GM13977 (cell line): ENCODE measurements at regions not wholly inside any gene's neighbourhood (a gene's known extent, or its start where the extent isn't known, plus 50 kb on each side); places are given as distances from the start of the nearest gene placed in this dataset.

Experiments used
- DNase-seq: peaks from one replicate; pipeline ENCODE4 v3.0.0; 2012; ENCODE audit warnings: low spot score
- CTCF ChIP-seq: IDR thresholded peaks from 2 replicates; pipeline ENCODE4 v1.5.1; 2012; ENCODE audit warnings: mild to moderate bottlenecking, control low read depth; ENCODE audit not compliant: insufficient read depth; ENCODE audit errors: extremely low read depth, missing control alignments
- in situ Hi-C: fragments of 300-500 bp; cut with MboI; formaldehyde crosslinking; loops from one replicate; pipeline ENCODE4 v1.12.0; 2022; ENCODE audit warnings: low sequenced_read_pairs, low pct_unique_long_range_greater_than_20kb, mixed read lengths, inconsistent platforms; ENCODE audit not compliant: unreplicated experiment

- no peak for TF ChIP-seq CTCF
- no peak for DNase-seq
- in situ Hi-C loops: loop anchor here (25.0 kb wide), 1 partner anchor 293 kb away; no protein-coding TSS in a partner anchor
These were observed 66.2 kb upstream of the DLX2 start for GRCh38 chr2:172168917-172169346.

GRCh38 chr2:172169611-172170010 lies 66.9 kb upstream of the DLX2 start:
- TF ChIP-seq CTCF: no peak
- in situ Hi-C loops: loop anchor here (25.0 kb wide), 1 partner anchor 293 kb away; no protein-coding TSS in a partner anchor
- DNase-seq: no peak

GRCh38 chr2:172172513-172173173 lies 69.9 kb upstream of the DLX2 start:
- DNase-seq: peak; percentile 65
- in situ Hi-C loops: loop anchor here (25.0 kb wide), 1 partner anchor 290 kb away; no protein-coding TSS in a partner anchor
- peak; percentile 73 for TF ChIP-seq CTCF

GRCh38 chr2:172173174-172173706 lies 70.5 kb upstream of the DLX2 start:
- in situ Hi-C loops: loop anchor here (25.0 kb wide), 1 partner anchor 289 kb away; no protein-coding TSS in a partner anchor
- TF ChIP-seq CTCF: no peak
- no peak for DNase-seq

- TF ChIP-seq CTCF: no peak
- in situ Hi-C loops: no loop called here
- DNase-seq: no peak
These were observed 74.9 kb upstream of the DLX2 start for GRCh38 chr2:172177581-172177980.

GRCh38 chr2:172177996-172178395 lies 75.3 kb upstream of the DLX2 start:
- in situ Hi-C loops: no loop called here
- DNase-seq: no peak
- TF ChIP-seq CTCF: no peak
